Fibroblast of skin of right biceps (primary cell): ENCODE measurements at regions not wholly inside any gene's neighbourhood (a gene's known extent, or its start where the extent isn't known, plus 50 kb on each side); places are given as distances from the start of the nearest gene placed in this dataset.
"Not testable (repeated sequence)": the region's sequence is repeated elsewhere in the genome, so short reads cannot be mapped to it uniquely, and the experiment has no call there.

Source experiments
- DNase-seq: peaks from one replicate; pipeline ENCODE4 v3.0.0-alpha.2; 2013

DNA sequence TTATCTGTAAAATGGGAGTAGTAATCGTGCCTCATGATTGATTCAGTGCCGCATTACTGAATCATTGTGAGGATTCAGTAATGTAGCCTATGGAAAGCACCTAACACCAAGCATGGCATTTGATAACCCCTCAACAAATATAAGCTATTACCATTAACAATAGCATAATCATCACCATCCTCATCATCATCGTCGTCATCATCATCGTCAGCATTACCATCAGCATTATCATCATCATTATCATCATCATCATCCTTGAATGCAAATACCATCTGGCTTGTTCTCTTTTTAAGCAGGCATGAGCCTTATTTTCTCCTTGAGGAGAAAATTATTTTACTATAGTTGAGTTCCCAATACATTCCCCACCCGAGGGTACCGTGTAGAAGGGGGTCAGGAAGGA lies 115.4 kb upstream of the PTPRG start:
- DNase-seq: no peak

DNA sequence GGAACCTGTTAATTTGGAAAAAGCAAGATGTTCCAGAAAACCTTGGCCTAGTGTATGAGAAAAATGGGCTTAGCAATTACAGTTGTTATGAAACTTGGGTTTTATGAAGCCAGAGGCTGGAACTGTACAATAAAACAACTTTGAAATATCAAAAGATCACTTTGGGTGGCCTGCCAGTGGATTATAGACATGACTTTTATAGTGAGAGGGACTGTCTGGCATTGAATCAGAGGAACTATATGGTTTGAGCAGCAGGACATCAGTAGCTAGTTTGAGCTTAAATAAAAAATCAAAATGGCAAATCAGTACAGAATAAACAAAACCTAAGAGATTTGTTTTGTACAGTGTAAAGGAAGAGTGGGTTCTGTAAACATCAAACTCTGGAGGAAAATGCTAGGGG lies 115.0 kb upstream of the PTPRG start:
- no peak for DNase-seq

- DNase-seq: no peak
These were observed 113.0 kb upstream of the PTPRG start for GRCh38 chr3:61448378-61448777.

GRCh38 chr3:61449327-61450040 lies 111.9 kb upstream of the PTPRG start:
- no peak for DNase-seq

GRCh38 chr3:61450866-61451265 lies 110.5 kb upstream of the PTPRG start:
- DNase-seq: no peak

GRCh38 chr3:61451841-61452240 lies 109.5 kb upstream of the PTPRG start:
- DNase-seq: peak; percentile 79

DNA sequence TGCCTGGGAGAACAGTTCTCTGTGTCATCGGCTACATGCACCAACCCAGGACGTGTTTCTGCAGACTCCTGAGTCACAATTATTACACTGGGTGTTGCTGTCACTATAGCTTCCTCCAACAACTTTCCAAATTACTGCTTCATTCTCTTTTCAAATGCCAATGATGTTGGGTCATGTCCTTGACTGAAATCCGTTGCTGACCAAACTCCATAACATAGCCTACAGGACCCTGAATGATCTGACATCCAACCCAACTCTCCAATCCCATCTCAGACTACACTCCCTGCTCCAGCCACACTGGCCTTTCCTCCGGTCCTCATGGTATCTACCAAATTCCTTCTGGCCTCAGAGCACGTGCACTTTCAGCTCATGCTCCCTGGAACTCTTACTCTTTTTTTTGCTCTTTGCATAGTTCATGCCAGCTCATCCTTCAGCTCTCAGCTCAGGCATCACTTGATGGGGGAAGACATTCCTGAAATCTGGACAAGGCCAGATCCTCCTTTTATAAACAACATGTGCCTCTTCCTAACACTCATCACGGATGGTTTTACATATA lies 108.8 kb upstream of the PTPRG start:
- DNase-seq: peak; percentile 89

GRCh38 chr3:61454006-61454585 lies 107.3 kb upstream of the PTPRG start:
- peak; percentile 35 for DNase-seq

- peak; percentile 61 for DNase-seq
These were observed 106.6 kb upstream of the PTPRG start for GRCh38 chr3:61454801-61455200.

GRCh38 chr3:61460636-61461035 lies 100.7 kb upstream of the PTPRG start:
- no peak for DNase-seq

DNA sequence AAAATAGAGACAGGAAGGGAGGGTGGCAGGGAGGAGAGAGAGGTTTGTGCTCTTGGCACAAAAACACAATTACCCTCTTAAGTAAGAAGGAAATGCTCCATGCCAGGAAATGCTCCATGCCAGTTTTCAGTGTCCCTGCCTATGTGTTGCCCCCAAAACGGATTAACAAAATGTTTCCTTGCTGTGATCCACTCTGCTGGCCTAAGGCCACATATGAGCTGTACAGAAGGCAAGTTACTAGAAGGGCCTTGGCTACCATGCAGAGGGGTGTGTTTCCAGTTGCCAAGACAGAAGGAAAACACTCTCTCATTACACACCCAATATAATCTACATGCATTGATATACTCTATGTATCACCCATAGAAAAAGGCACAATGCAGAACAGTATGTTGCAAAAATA lies 98.2 kb upstream of the PTPRG start:
- DNase-seq: no peak

DNA sequence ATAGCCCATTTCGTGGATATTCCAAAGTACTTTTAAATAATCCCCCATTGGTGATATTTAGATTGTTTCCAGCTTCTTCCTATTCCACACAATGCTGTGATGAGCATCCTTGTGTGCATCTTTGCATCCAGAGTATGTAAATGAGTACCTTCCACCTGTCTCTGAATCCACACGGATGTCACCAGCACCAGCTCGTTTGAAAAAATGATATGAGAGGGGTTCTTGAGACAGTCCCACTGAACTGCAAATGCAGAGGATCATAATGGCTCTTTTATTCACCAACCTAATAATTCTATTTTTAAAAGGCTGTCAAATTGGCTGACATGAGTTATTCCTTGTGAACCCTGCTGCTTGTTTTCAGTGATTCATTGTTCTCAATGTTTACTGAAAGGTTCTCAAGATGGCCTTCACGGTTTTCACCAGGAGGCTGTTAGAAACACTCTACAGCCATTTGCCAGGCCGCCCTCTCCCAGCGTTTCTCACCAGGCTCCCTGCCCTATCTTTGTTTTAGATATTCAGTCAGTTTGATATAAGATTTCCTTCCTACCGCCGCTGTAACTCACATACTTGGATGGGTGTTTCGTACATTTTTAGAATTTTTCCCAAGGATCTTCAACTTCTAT lies 96.7 kb upstream of the PTPRG start:
- no peak for DNase-seq

GRCh38 chr3:61466357-61466756 lies 95.0 kb upstream of the PTPRG start:
- no peak for DNase-seq

DNA sequence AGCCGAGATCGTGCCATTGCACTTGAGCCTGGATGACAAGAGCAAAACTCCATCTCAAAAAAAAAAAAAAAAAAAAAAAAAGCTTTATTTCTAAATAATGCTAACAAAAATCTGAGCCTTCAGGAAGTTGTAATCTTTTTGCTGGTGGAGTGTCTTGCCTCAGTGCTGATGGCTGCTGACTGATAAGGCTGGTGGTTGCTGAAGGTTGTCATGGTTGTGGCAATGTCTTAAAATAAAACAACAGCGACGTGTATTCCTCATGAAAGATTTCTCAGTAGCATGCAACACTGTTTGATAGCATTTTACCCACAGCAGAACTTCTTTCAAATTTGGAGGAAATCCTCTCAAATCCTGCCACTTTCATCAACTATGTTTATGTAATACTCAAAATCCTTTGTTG lies 77.4 kb upstream of the PTPRG start:
- no peak for DNase-seq

DNA sequence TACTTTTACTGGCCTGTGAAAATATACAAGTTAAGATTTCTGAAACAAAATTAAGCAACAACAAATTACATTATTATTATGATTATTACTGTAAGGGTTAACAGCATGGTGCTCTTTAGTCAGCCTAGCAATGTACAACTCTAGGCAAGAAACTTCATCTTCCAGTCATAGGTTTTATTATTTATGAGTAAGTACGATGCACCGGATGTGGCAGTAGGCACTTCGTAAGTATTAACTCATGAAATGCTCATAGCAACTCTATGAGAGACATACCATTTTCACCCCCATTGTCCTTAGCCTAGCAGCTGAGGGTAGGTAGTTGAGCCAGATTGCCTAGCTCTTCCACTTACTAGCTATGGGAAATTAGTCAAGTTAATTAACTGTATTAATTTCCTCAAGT lies 68.0 kb upstream of the PTPRG start:
- DNase-seq: no peak

DNA sequence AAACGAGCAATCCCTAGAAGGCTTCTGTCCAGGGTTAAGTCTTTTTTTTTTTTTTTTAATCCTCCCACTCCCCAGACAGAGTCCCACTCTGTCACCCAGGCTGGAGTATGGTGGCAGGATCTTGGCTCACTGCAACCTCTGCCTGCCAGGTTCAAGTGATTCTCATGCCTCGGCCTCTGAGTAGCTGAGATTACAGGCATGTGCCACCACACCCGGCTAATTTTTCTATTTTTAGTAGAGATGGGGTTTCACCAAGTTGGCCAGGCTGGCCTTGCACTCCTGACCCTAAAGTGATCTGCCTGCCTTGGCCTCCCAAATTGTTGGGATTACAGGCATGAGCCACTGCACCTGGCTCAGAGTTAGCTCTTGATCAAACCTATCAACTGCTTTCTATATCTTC lies 67.1 kb upstream of the PTPRG start:
- not testable (repeated sequence) for DNase-seq

DNA sequence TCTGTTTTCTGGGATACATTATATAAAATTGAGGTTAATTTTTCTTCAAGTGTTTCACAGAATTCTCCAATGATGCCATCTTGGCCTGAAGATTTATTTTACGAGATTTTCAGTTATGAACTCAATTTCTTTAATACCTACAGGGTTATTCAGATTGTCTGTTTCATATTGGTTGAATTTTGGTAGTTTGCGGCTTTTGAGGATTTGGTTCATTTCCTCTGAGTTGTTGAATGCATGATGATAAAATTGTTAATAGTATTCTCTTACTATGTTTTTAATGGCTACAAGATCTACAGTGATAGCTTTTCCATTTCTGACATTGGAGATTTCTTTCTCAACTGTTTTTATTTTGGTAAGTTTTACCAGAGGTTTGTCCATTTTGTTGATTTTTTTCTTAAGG lies 63.9 kb upstream of the PTPRG start:
- DNase-seq: no peak

DNA sequence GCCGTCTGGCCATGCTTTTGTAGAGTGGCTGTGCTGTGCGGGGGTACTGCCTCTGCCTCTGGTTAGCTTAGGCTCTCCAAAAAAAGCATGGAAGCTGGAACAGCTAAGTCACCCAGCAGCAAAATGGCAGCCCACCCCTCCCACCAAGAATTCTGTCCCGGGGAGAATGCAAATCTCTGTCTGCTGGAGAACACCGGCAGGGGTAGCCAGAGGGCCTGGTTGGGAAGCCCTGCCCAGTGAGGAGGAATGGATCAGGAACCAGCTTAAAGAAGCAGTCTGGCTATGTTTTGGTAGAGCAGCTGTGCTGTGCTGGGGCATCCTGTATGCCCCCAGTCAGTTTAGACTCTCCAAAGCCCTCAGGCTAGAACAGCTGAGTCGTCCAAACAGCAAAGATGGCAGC lies 56.2 kb upstream of the PTPRG start:
- no peak for DNase-seq

DNA sequence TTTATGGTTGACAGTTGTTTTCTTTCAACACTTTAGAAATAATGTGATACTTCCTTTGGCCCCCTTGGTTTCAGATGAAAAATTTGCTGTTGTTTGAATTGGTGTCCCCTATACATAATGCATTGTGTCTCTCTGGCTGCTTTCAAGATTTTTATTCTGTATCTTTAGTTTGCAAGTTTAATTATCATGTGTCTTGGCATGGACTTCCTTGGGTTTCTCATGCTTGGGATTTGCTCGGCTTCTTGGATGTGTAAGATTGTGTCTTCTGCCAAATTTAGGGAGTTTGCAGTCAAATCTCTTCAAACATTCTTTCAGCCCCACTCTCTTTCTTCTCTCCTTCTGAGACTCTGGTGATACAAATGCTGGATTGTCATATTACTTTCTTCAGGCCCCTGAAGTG lies 53.4 kb upstream of the PTPRG start:
- DNase-seq: no peak
